ENCODE measurements at regions not wholly inside any gene's neighbourhood (a gene's known extent, or its start where the extent isn't known, plus 50 kb on each side); places are given as distances from the start of the nearest gene placed in this dataset.

DNA sequence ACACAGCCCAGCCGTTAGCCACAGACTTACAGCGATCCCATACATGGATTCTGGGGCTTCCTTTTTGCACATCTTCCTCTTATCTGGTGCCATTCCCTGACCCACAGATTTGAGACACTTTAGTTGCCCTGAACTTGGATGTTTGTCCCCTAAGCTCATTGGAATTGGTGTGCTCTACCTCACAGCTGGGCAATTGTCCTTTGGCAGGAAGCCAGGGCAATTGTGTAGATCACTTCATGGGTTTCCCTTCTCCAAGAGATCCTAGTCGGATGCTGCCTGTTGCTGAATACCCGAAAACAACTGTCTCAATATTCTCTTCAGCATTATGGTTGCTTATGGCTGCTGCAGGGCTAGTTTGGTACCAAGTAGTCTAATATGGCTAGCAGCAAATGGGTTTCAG lies 470.7 kb upstream of the MKI67 start:
- no CpG with 5 or more reads among the region's 4 CpGs for WGBS, 2 donors (ENCODE audit: extremely low coverage in 2 of 2, insufficient read length in 2 of 2, insufficient replicate concordance in 1 of 2)

DNA sequence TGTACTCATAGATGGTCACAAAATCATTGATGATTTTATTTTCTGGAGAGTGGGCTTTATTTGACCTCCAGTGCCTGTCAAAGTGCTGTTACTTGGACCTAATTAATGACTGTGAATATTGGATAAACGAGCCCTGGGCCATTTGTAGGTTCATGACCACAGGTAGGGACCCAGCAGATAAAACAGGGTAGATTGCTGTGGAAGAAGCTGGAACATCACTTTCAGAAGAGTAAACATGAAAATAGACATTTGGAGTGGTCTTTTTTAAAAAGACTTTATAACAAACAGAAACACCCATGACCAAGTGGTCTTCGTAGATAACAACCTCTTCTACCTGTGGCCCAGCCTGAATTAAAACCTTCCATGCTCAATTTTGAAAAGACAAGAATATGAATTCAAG lies 472.8 kb upstream of the MKI67 start:
- H3K27me3 ChIP-seq (ENCODE audit: control insufficient read depth in 3 of 3, insufficient read depth in 3 of 3, low read depth in 1 of 3, low read length in 3 of 3), result no peaks in the 10 kb centered on the region
- H2AFZ ChIP-seq (ENCODE audit: low read length), result no peak overlapping the region
- no peak overlapping the region for H2BK15ac ChIP-seq (ENCODE audit: low read length)
- H4K91ac ChIP-seq (ENCODE audit: low read depth, low read length, poor library complexity), result no peak overlapping the region
- no peak overlapping the region for H3K9ac ChIP-seq (ENCODE audit: low read depth, low read length, poor library complexity)
- H2AK5ac ChIP-seq (ENCODE audit: low read depth, low read length), result no peak overlapping the region
- H3K27ac ChIP-seq (replicated peaks; ENCODE audit: low read length), result no peak overlapping the region
- H2BK12ac ChIP-seq (ENCODE audit: low read length), result no peak overlapping the region
- H4K8ac ChIP-seq (ENCODE audit: low read depth, low read length), result no peak overlapping the region
- no peaks in the 10 kb centered on the region for H3K36me3 ChIP-seq (replicated peaks in 1 of 2; ENCODE audit: control insufficient read depth in 2 of 2, insufficient read depth in 2 of 2, low read length in 2 of 2)
- H3K4me1 ChIP-seq (ENCODE audit: control insufficient read depth in 2 of 2, insufficient read depth in 1 of 2, low read depth in 1 of 2, low read length in 2 of 2), result no peaks in the 10 kb centered on the region
- no peak overlapping the region for H3K4me2 ChIP-seq (ENCODE audit: insufficient read depth, low read length, poor library complexity, severe bottlenecking)
- no peak for DNase-seq (ENCODE audit: low spot score)
- H3K4ac ChIP-seq (ENCODE audit: low read length), result no peak overlapping the region
- no peak overlapping the region for H3K4me3 ChIP-seq (ENCODE audit: low read length in 2 of 2)
- no peak overlapping the region for H3K14ac ChIP-seq (ENCODE audit: low read length)
- no peak overlapping the region for H3K23ac ChIP-seq (ENCODE audit: low read depth, low read length, poor library complexity)
- WGBS, 2 donors (ENCODE audit: extremely low coverage in 2 of 2, insufficient read length in 2 of 2, insufficient replicate concordance in 1 of 2), result no CpG with 5 or more reads among the region's 2 CpGs
- no peak overlapping the region for H2BK120ac ChIP-seq (ENCODE audit: low read depth, low read length)
- H3K18ac ChIP-seq (ENCODE audit: low read length), result no peak overlapping the region
- H3K9me3 ChIP-seq (replicated peaks in 1 of 2; ENCODE audit: control insufficient read depth in 2 of 2, insufficient read depth in 1 of 2, low read depth in 1 of 2, low read length in 2 of 2), result peaks cover 0 to 2% of the 10 kb centered on the region in 2 donors
- H2BK5ac ChIP-seq (ENCODE audit: low read length), result no peak overlapping the region
- H3K79me1 ChIP-seq (ENCODE audit: low read depth, low read length), result no peaks in the 10 kb centered on the region

More for the DNA sequence above, 470.7 kb upstream of the MKI67 start:
- H3K79me1 ChIP-seq (ENCODE audit: low read depth, low read length), result no peaks in the 10 kb centered on the region
- H3K4me1 ChIP-seq (ENCODE audit: control insufficient read depth in 2 of 2, insufficient read depth in 1 of 2, low read depth in 1 of 2, low read length in 2 of 2), result no peaks in the 10 kb centered on the region
- no peak overlapping the region for H2BK12ac ChIP-seq (ENCODE audit: low read length)
- H3K14ac ChIP-seq (ENCODE audit: low read length), result no peak overlapping the region
- no peaks in the 10 kb centered on the region for H3K36me3 ChIP-seq (replicated peaks in 1 of 2; ENCODE audit: control insufficient read depth in 2 of 2, insufficient read depth in 2 of 2, low read length in 2 of 2)
- H3K9me3 ChIP-seq (replicated peaks in 1 of 2; ENCODE audit: control insufficient read depth in 2 of 2, insufficient read depth in 1 of 2, low read depth in 1 of 2, low read length in 2 of 2), result no peaks in the 10 kb centered on the region
- H2AFZ ChIP-seq (ENCODE audit: low read length), result no peak overlapping the region
- no peak overlapping the region for H3K4me2 ChIP-seq (ENCODE audit: insufficient read depth, low read length, poor library complexity, severe bottlenecking)
- no peaks in the 10 kb centered on the region for H3K27me3 ChIP-seq (ENCODE audit: control insufficient read depth in 3 of 3, insufficient read depth in 3 of 3, low read depth in 1 of 3, low read length in 3 of 3)
- H3K4ac ChIP-seq (ENCODE audit: low read length), result no peak overlapping the region
- no peak overlapping the region for H3K27ac ChIP-seq (replicated peaks; ENCODE audit: low read length)
- H2BK5ac ChIP-seq (ENCODE audit: low read length), result no peak overlapping the region
- no peak overlapping the region for H3K18ac ChIP-seq (ENCODE audit: low read length)
- H2AK5ac ChIP-seq (ENCODE audit: low read depth, low read length), result no peak overlapping the region
- no peak overlapping the region for H3K23ac ChIP-seq (ENCODE audit: low read depth, low read length, poor library complexity)
- no peak overlapping the region for H4K91ac ChIP-seq (ENCODE audit: low read depth, low read length, poor library complexity)
- no peak overlapping the region for H2BK15ac ChIP-seq (ENCODE audit: low read length)
- H3K9ac ChIP-seq (ENCODE audit: low read depth, low read length, poor library complexity), result no peak overlapping the region
- H3K4me3 ChIP-seq (ENCODE audit: low read length in 2 of 2), result no peak overlapping the region
- H2BK120ac ChIP-seq (ENCODE audit: low read depth, low read length), result no peak overlapping the region
- no peak overlapping the region for H4K8ac ChIP-seq (ENCODE audit: low read depth, low read length)
- DNase-seq (ENCODE audit: low spot score), result no peak

DNA sequence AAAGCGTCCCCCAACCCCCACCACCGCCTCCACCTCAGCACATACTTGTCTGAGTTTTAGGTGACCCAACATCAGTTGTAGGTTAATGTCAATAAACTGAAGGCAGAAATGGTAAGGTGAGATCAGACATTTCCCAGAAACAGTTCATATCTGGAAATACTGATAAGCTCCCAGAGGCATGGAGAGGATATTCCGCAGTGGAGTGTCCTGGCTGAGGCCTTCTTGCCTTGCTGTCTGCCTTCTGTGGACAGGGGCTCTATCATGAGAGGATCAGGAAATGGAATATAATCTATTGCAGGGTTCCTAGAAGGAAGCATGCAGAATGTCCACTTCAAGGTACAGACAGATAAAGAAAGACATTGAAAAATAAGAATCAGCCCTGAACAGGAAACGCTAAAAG lies 473.3 kb upstream of the MKI67 start:
- Histone ChIP-seq H2BK15ac (ENCODE audit: low read length) (no peak overlapping the region), H3K27ac (replicated peaks; ENCODE audit: low read length) (no peak overlapping the region), H3K9ac (ENCODE audit: low read depth, low read length, poor library complexity) (no peak overlapping the region), H3K27me3 (ENCODE audit: control insufficient read depth in 3 of 3, insufficient read depth in 3 of 3, low read depth in 1 of 3, low read length in 3 of 3) (no peaks in the 10 kb centered on the region), H3K23ac (ENCODE audit: low read depth, low read length, poor library complexity) (no peak overlapping the region), H2AFZ (ENCODE audit: low read length) (no peak overlapping the region), H3K4me3 (ENCODE audit: low read length in 2 of 2) (no peak overlapping the region), H3K9me3 (replicated peaks in 1 of 2; ENCODE audit: control insufficient read depth in 2 of 2, insufficient read depth in 1 of 2, low read depth in 1 of 2, low read length in 2 of 2) (peaks cover 0 to 2% of the 10 kb centered on the region in 2 donors), H3K4me1 (ENCODE audit: control insufficient read depth in 2 of 2, insufficient read depth in 1 of 2, low read depth in 1 of 2, low read length in 2 of 2) (no peaks in the 10 kb centered on the region), H3K4me2 (ENCODE audit: insufficient read depth, low read length, poor library complexity, severe bottlenecking) (no peak overlapping the region), H3K36me3 (replicated peaks in 1 of 2; ENCODE audit: control insufficient read depth in 2 of 2, insufficient read depth in 2 of 2, low read length in 2 of 2) (no peaks in the 10 kb centered on the region), H2AK5ac (ENCODE audit: low read depth, low read length) (no peak overlapping the region), H3K4ac (ENCODE audit: low read length) (no peak overlapping the region), H4K91ac (ENCODE audit: low read depth, low read length, poor library complexity) (no peak overlapping the region), H3K18ac (ENCODE audit: low read length) (no peak overlapping the region), H3K79me1 (ENCODE audit: low read depth, low read length) (no peaks in the 10 kb centered on the region), H2BK5ac (ENCODE audit: low read length) (no peak overlapping the region), H3K14ac (ENCODE audit: low read length) (no peak overlapping the region), H2BK120ac (ENCODE audit: low read depth, low read length) (no peak overlapping the region), H2BK12ac (ENCODE audit: low read length) (no peak overlapping the region), H4K8ac (ENCODE audit: low read depth, low read length) (no peak overlapping the region)
- no peak for DNase-seq (ENCODE audit: low spot score)
- no CpG with 5 or more reads among the region's 4 CpGs for WGBS, 2 donors (ENCODE audit: extremely low coverage in 2 of 2, insufficient read length in 2 of 2, insufficient replicate concordance in 1 of 2)

DNA sequence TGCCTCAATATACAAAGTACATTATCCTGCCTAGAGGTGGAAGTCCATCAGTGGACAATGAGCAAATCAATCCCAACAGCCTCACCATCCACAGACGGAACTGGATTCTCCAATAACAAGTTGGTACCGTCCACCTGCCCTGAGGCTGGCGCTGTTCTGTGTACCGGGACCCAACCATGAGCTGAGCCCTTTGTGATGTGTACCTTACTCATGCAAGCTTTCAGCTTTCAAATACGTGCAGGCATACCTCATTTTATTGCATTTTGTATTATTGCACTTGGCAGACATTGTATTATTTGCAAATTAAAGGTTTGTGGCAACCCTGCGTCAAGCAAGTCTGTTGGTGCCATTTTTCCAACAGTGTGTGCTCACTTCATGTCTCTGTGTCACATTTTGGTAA lies 476.0 kb upstream of the MKI67 start:
- DNase-seq (ENCODE audit: low spot score), result no peak
- H2BK15ac ChIP-seq (ENCODE audit: low read length), result no peak overlapping the region
- no peak overlapping the region for H3K9ac ChIP-seq (ENCODE audit: low read depth, low read length, poor library complexity)
- H3K9me3 ChIP-seq (replicated peaks in 1 of 2; ENCODE audit: control insufficient read depth in 2 of 2, insufficient read depth in 1 of 2, low read depth in 1 of 2, low read length in 2 of 2), result peaks cover 0 to 2% of the 10 kb centered on the region in 2 donors
- H3K4me1 ChIP-seq (ENCODE audit: control insufficient read depth in 2 of 2, insufficient read depth in 1 of 2, low read depth in 1 of 2, low read length in 2 of 2), result no peaks in the 10 kb centered on the region
- no peak overlapping the region for H3K4ac ChIP-seq (ENCODE audit: low read length)
- H2BK12ac ChIP-seq (ENCODE audit: low read length), result no peak overlapping the region
- no peak overlapping the region for H4K8ac ChIP-seq (ENCODE audit: low read depth, low read length)
- no peak overlapping the region for H3K4me2 ChIP-seq (ENCODE audit: insufficient read depth, low read length, poor library complexity, severe bottlenecking)
- no peak overlapping the region for H2BK5ac ChIP-seq (ENCODE audit: low read length)
- no peak overlapping the region for H3K18ac ChIP-seq (ENCODE audit: low read length)
- no CpG with 5 or more reads among the region's 6 CpGs for WGBS, 2 donors (ENCODE audit: extremely low coverage in 2 of 2, insufficient read length in 2 of 2, insufficient replicate concordance in 1 of 2)
- no peak overlapping the region for H3K23ac ChIP-seq (ENCODE audit: low read depth, low read length, poor library complexity)
- peak overlapping the region; percentile 38 for H3K14ac ChIP-seq (ENCODE audit: low read length)
- H3K27me3 ChIP-seq (ENCODE audit: control insufficient read depth in 3 of 3, insufficient read depth in 3 of 3, low read depth in 1 of 3, low read length in 3 of 3), result no peaks in the 10 kb centered on the region
- H2AFZ ChIP-seq (ENCODE audit: low read length), result no peak overlapping the region
- H4K91ac ChIP-seq (ENCODE audit: low read depth, low read length, poor library complexity), result no peak overlapping the region
- H3K36me3 ChIP-seq (replicated peaks in 1 of 2; ENCODE audit: control insufficient read depth in 2 of 2, insufficient read depth in 2 of 2, low read length in 2 of 2), result no peaks in the 10 kb centered on the region
- no peaks in the 10 kb centered on the region for H3K79me1 ChIP-seq (ENCODE audit: low read depth, low read length)
- H2AK5ac ChIP-seq (ENCODE audit: low read depth, low read length), result no peak overlapping the region
- no peak overlapping the region for H2BK120ac ChIP-seq (ENCODE audit: low read depth, low read length)
- no peak overlapping the region for H3K27ac ChIP-seq (replicated peaks; ENCODE audit: low read length)
- no peak overlapping the region for H3K4me3 ChIP-seq (ENCODE audit: low read length in 2 of 2)

All from neuronal stem cell (in vitro differentiated cells).